22Rv1 (cell line): ENCODE measurements at regions not wholly inside any gene's neighbourhood (a gene's known extent, or its start where the extent isn't known, plus 50 kb on each side); places are given as distances from the start of the nearest gene placed in this dataset.

Experiments
- CTCF ChIP-seq: fragments of 450-650 bp; IDR thresholded peaks from 2 replicates; pipeline ENCODE4 v1.5.1; 2017; ENCODE audit warnings: mild to moderate bottlenecking
- ZFX ChIP-seq: fragments of 450-650 bp; IDR thresholded peaks from 2 replicates; pipeline ENCODE4 v1.6.1; 2017; ENCODE audit warnings: antibody characterized with exemption, borderline replicate concordance

GRCh38 chr20:22312744-22313346 lies 271.5 kb downstream of the FOXA2 start:
- TF ChIP-seq CTCF (peak; percentile 82), ZFX (no peak)
